ENCODE measurements at regions not wholly inside any gene's neighbourhood (a gene's known extent, or its start where the extent isn't known, plus 50 kb on each side); places are given as distances from the start of the nearest gene placed in this dataset.

- whole genome bisulfite sequencing, 2 donors, result 71 to 77% methylated on average over 3 to 4 of the region's 4 CpGs
- H3K4me1 ChIP-seq, result no peaks in the 10 kb centered on the region
- H3K36me3 ChIP-seq (ENCODE audit: low read depth, missing control alignments), result no peaks in the 10 kb centered on the region
- TF ChIP-seq POLR2A (IDR thresholded peaks at IDR 0.05) (no peak), CTCF (IDR thresholded peaks at IDR 0.05) (no peak)
- intact Hi-C loops (cut with DNase I; ENCODE audit: low total_unique reads), result no loop called here
- H3K9me3 ChIP-seq, result no peaks in the 10 kb centered on the region
- no peak overlapping the region for H3K4me3 ChIP-seq
- H3K27me3 ChIP-seq, result no peaks in the 10 kb centered on the region
- DNase-seq, result no peak
- H3K27ac ChIP-seq, result no peak overlapping the region
Observed at GRCh38 chr2:20882466-20883170, 59.7 kb upstream of the LDAH start.

- Histone ChIP-seq H3K27ac (no peak overlapping the region), H3K4me1 (no peaks in the 10 kb centered on the region), H3K27me3 (no peaks in the 10 kb centered on the region), H3K4me3 (no peak overlapping the region), H3K36me3 (ENCODE audit: low read depth, missing control alignments) (no peaks in the 10 kb centered on the region), H3K9me3 (no peaks in the 10 kb centered on the region)
- intact Hi-C loops (cut with DNase I; ENCODE audit: low total_unique reads), result no loop called here
- 56 to 65% methylated on average over 9 to 13 of the region's 13 CpGs for WGBS, 2 donors
- TF ChIP-seq CTCF (IDR thresholded peaks at IDR 0.05) (no peak), POLR2A (IDR thresholded peaks at IDR 0.05) (no peak)
- no peak for DNase-seq
Observed at GRCh38 chr2:20880221-20880771, 57.4 kb upstream of the LDAH start.

GRCh38 chr2:20879221-20879620, 56.3 kb upstream of the LDAH start:
- intact Hi-C loops (cut with DNase I; ENCODE audit: low total_unique reads), result no loop called here
- no peak for DNase-seq
- no peaks in the 10 kb centered on the region for H3K4me1 ChIP-seq
- no peak overlapping the region for H3K27ac ChIP-seq
- H3K4me3 ChIP-seq, result no peak overlapping the region
- no peaks in the 10 kb centered on the region for H3K27me3 ChIP-seq
- H3K36me3 ChIP-seq (ENCODE audit: low read depth, missing control alignments), result no peaks in the 10 kb centered on the region
- H3K9me3 ChIP-seq, result no peaks in the 10 kb centered on the region
- TF ChIP-seq CTCF (IDR thresholded peaks at IDR 0.05) (no peak), POLR2A (IDR thresholded peaks at IDR 0.05) (no peak)
- WGBS, 2 donors, result 90 to 100% methylated on average over 2 to 5 of the region's 5 CpGs

- Histone ChIP-seq H3K4me3 (no peak overlapping the region), H3K9me3 (no peaks in the 10 kb centered on the region), H3K4me1 (no peaks in the 10 kb centered on the region), H3K36me3 (ENCODE audit: low read depth, missing control alignments) (no peaks in the 10 kb centered on the region), H3K27ac (no peak overlapping the region), H3K27me3 (no peaks in the 10 kb centered on the region)
- TF ChIP-seq CTCF (IDR thresholded peaks at IDR 0.05) (no peak), POLR2A (IDR thresholded peaks at IDR 0.05) (no peak)
- intact Hi-C loops (cut with DNase I; ENCODE audit: low total_unique reads), result no loop called here
- 27 to 39% methylated on average over 2 of the region's 2 CpGs for WGBS, 2 donors
- no peak for DNase-seq
Observed at GRCh38 chr2:20877960-20878359, 55.1 kb upstream of the LDAH start.
